A549 (cell line): ENCODE measurements at regions not wholly inside any gene's neighbourhood (a gene's known extent, or its start where the extent isn't known, plus 50 kb on each side); places are given as distances from the start of the nearest gene placed in this dataset.

Source experiments
- ATAC-seq, 2 experiments: fragments of 200-7000 bp in 1 of 2; fragments of >200 bp in 1 of 2; cut with Nextera tagmentation in 1 of 2; cut with Tn5 transposase in 1 of 2; 3 replicates each; pipeline versions ENCODE4 v1.8.0 to v1.9.1; 2018 to 2020; ENCODE audit warnings: mild to moderate bottlenecking in 1 of 2, moderate library complexity in 1 of 2
- CTCF ChIA-PET: fragments of 300-600 bp; sonication (Branson Sonifier 250); formaldehyde crosslinking; extraction: SDS; loops from one replicate; lab custom pipeline; 2021; ENCODE audit warnings: antibody characterized with exemption, inconsistent platforms; lab: Yijun Ruan, JAX
- POLR2A ChIA-PET: fragments of 350-600 bp; formaldehyde crosslinking; extraction: SDS; loops from one replicate; lab custom pipeline; 2021; ENCODE audit warnings: antibody characterized with exemption, inconsistent platforms; lab: Yijun Ruan, JAX
- DNase-seq, 2 experiments: peaks; one replicate each; pipeline versions ENCODE4 v3.0.0 to v3.0.0-alpha.2; 2011 to 2016; ENCODE audit warnings: low read depth in 1 of 2, low spot score in 1 of 2
- FAIRE-seq: peaks from 2 replicates; lab custom pipeline; 2011; peaks lifted over from hg19 to GRCh38; lab: Jason Lieb, UNC
- H3K27ac ChIP-seq, 2 experiments: fragments of >200 bp; sonication (Bioruptor Twin); formaldehyde crosslinking; 3 replicates each; pipeline ENCODE4 v1.5.1; 2016 to 2017
- H3K4me1 ChIP-seq: fragments of >200 bp; sonication (Bioruptor Twin); formaldehyde crosslinking; 3 replicates; pipeline ENCODE4 v1.6.1; 2016
- H3K4me2 ChIP-seq: fragments of >200 bp; sonication (Bioruptor Twin); formaldehyde crosslinking; 3 replicates; pipeline ENCODE4 v1.6.1; 2016
- H3K4me3 ChIP-seq: fragments of >200 bp; sonication (Bioruptor Twin); formaldehyde crosslinking; 3 replicates; pipeline ENCODE4 v1.5.1; 2016
- H3K9me3 ChIP-seq: fragments of >200 bp; sonication (Bioruptor Twin); formaldehyde crosslinking; 3 replicates; pipeline ENCODE4 v1.6.1; 2016
- BCL3 ChIP-seq: fragments of >200 bp; sonication (Bioruptor Twin); formaldehyde crosslinking; IDR thresholded peaks from 3 replicates; pipeline ENCODE4 v1.6.1; 2016
- BHLHE40 ChIP-seq: IDR thresholded peaks from 2 replicates; pipeline ENCODE4 v1.6.1; 2012; ENCODE audit warnings: low read depth, low read length, inconsistent platforms
- CTCF ChIP-seq: fragments of >200 bp; sonication (Bioruptor Twin); formaldehyde crosslinking; IDR thresholded peaks from 3 replicates; pipeline ENCODE4 v1.5.1; 2016
- EHF ChIP-seq: fragments of 250-450 bp; sonication (Bioruptor Pico); IDR thresholded peaks from 2 replicates; pipeline ENCODE4 v1.5.0; 2020; ENCODE audit warnings: mild to moderate bottlenecking
- ESRRA ChIP-seq: fragments of 150-350 bp; IDR thresholded peaks from 2 replicates; pipeline ENCODE4 v1.6.1; 2014; ENCODE audit warnings: mild to moderate bottlenecking, low read length, borderline replicate concordance
- FOSL2 ChIP-seq, 2 experiments: fragments of 450-650 bp in 1 of 2; fragments of >200 bp in 1 of 2; sonication (Bioruptor Twin) in 1 of 2; formaldehyde crosslinking; IDR thresholded peaks; 2 replicates each; pipeline versions ENCODE4 v1.5.0 to v1.6.1; 2016 to 2020; ENCODE audit warnings: mild to moderate bottlenecking in 1 of 2, moderate library complexity in 1 of 2
- HES2 ChIP-seq: fragments of >200 bp; sonication (Bioruptor Twin); formaldehyde crosslinking; IDR thresholded peaks from 2 replicates; pipeline ENCODE4 v1.6.1; 2016
- HOXA7 ChIP-seq: fragments of 250-450 bp; sonication (Bioruptor Pico); IDR thresholded peaks from 2 replicates; pipeline ENCODE4 v1.5.0; 2020; ENCODE audit warnings: mild to moderate bottlenecking, moderate library complexity
- KDM1A ChIP-seq: fragments of 200-600 bp; sonication (generic); IDR thresholded peaks from 2 replicates; pipeline ENCODE4 v1.6.1; 2016; ENCODE audit warnings: low read depth, mild to moderate bottlenecking
- KDM5A ChIP-seq: fragments of 200-600 bp; sonication (generic); IDR thresholded peaks from 2 replicates; pipeline ENCODE4 v1.6.1; 2016; ENCODE audit warnings: antibody characterized with exemption, mild to moderate bottlenecking
- MAX ChIP-seq: IDR thresholded peaks from 2 replicates; pipeline ENCODE4 v1.6.1; 2012
- NFE2L2 ChIP-seq: fragments of 150-350 bp; conservative IDR thresholded peaks from 2 replicates; pipeline ENCODE4 v1.6.1; 2014; ENCODE audit warnings: low read length
- NR3C1 ChIP-seq: fragments of >200 bp; sonication (Bioruptor Twin); formaldehyde crosslinking; IDR thresholded peaks from 3 replicates; pipeline ENCODE4 v1.6.1; 2017
- RCOR1 ChIP-seq: fragments of 150-350 bp; IDR thresholded peaks from 2 replicates; pipeline ENCODE4 v1.6.1; 2014; ENCODE audit warnings: antibody characterized with exemption, low read length, low read depth
- RFX5 ChIP-seq: fragments of 450-650 bp; IDR thresholded peaks from 2 replicates; pipeline ENCODE4 v1.7.1; 2014; ENCODE audit warnings: antibody characterized with exemption, mild to moderate bottlenecking, moderate library complexity
- USF2 ChIP-seq: fragments of 450-650 bp; IDR thresholded peaks from 2 replicates; pipeline ENCODE4 v1.6.1; 2014; ENCODE audit warnings: antibody characterized with exemption
- ZFP36 ChIP-seq: fragments of 450-650 bp; IDR thresholded peaks from 2 replicates; pipeline ENCODE4 v1.6.1; 2014; ENCODE audit warnings: borderline replicate concordance; ENCODE audit not compliant: partially characterized antibody
- ZNF302 ChIP-seq: fragments of 250-450 bp; sonication (Bioruptor Pico); IDR thresholded peaks from 2 replicates; pipeline ENCODE4 v1.9.0; 2021; ENCODE audit warnings: inconsistent platforms, mild to moderate bottlenecking, moderate library complexity
- WGBS: methylation state at CpG from one replicate; pipeline ENCODE4 v1.1.6; 2017; ENCODE audit errors: missing lambda C conversion rate; 5-methylcytosine and 5-hydroxymethylcytosine counted together
- TF ChIP-seq, protein P1 (sequence below): IDR thresholded peaks from 2 replicates; pipeline ENCODE4 v1.6.1; 2012
- TF ChIP-seq, protein P2 (sequence below): fragments of 250-450 bp; sonication (Bioruptor Pico); IDR thresholded peaks from 2 replicates; pipeline ENCODE4 v1.5.0; 2020; ENCODE audit warnings: low read depth, mild to moderate bottlenecking, moderate library complexity
- TF ChIP-seq, protein P3 (sequence below): fragments of 250-450 bp; sonication (Bioruptor Pico); IDR thresholded peaks from 2 replicates; pipeline ENCODE4 v1.5.0; 2021; ENCODE audit warnings: mild to moderate bottlenecking, moderate library complexity, borderline replicate concordance

GRCh38 chr14:101069228-101069549 lies 165.7 kb upstream of the RTL1 start:
- Histone ChIP-seq H3K9me3 (no peaks in the 10 kb centered on the region), H3K4me1 (peaks cover 23% of the 10 kb centered on the region), H3K27ac (peak overlapping the region in 1 of 2 experiments; percentile 22; a peak in 1 of 6 replicates), H3K4me2 (no peak overlapping the region), H3K4me3 (no peak overlapping the region)
- DNase-seq (no peak), ATAC-seq (no peak), FAIRE-seq (no peak)
- POLR2A ChIA-PET: no interaction called here
- CTCF ChIA-PET: interaction anchor here (1.0 to 1.9 kb wide), 4 partner anchors 11 to 167 kb away, joined by 3 to 8 read pairs (median 4); no protein-coding TSS in a partner anchor
- TF ChIP-seq KDM5A (no peak), MAX (no peak), KDM1A (no peak), ZFP36 (no peak), NR3C1 (no peak), BCL3 (no peak), HOXA7 (CRISPR knock-in tag) (no peak), HES2 (no peak), EHF (CRISPR knock-in tag) (no peak), BHLHE40 (no peak), FOSL2 (IDR thresholded peaks at IDR 0.05) (no peak), FOSL2 (CRISPR knock-in tag; IDR thresholded peaks at IDR 0.05) (no peak), NFE2L2 (no peak), RCOR1 (no peak), RFX5 (no peak), USF2 (no peak)
- TF ChIP-seq, protein P1, sequence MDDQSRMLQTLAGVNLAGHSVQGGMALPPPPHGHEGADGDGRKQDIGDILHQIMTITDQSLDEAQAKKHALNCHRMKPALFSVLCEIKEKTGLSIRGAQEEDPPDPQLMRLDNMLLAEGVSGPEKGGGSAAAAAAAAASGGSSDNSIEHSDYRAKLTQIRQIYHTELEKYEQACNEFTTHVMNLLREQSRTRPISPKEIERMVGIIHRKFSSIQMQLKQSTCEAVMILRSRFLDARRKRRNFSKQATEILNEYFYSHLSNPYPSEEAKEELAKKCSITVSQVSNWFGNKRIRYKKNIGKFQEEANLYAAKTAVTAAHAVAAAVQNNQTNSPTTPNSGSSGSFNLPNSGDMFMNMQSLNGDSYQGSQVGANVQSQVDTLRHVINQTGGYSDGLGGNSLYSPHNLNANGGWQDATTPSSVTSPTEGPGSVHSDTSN: no peak
- TF ChIP-seq, protein P2, sequence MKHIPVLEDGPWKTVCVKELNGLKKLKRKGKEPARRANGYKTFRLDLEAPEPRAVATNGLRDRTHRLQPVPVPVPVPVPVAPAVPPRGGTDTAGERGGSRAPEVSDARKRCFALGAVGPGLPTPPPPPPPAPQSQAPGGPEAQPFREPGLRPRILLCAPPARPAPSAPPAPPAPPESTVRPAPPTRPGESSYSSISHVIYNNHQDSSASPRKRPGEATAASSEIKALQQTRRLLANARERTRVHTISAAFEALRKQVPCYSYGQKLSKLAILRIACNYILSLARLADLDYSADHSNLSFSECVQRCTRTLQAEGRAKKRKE: no peak
- TF ChIP-seq, protein P3, sequence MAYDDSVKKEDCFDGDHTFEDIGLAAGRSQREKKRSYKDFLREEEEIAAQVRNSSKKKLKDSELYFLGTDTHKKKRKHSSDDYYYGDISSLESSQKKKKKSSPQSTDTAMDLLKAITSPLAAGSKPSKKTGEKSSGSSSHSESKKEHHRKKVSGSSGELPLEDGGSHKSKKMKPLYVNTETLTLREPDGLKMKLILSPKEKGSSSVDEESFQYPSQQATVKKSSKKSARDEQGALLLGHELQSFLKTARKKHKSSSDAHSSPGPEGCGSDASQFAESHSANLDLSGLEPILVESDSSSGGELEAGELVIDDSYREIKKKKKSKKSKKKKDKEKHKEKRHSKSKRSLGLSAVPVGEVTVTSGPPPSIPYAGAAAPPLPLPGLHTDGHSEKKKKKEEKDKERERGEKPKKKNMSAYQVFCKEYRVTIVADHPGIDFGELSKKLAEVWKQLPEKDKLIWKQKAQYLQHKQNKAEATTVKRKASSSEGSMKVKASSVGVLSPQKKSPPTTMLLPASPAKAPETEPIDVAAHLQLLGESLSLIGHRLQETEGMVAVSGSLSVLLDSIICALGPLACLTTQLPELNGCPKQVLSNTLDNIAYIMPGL (CRISPR knock-in tag): no peak
- 82% methylated on average over 8 of the region's 8 CpGs for WGBS

DNA sequence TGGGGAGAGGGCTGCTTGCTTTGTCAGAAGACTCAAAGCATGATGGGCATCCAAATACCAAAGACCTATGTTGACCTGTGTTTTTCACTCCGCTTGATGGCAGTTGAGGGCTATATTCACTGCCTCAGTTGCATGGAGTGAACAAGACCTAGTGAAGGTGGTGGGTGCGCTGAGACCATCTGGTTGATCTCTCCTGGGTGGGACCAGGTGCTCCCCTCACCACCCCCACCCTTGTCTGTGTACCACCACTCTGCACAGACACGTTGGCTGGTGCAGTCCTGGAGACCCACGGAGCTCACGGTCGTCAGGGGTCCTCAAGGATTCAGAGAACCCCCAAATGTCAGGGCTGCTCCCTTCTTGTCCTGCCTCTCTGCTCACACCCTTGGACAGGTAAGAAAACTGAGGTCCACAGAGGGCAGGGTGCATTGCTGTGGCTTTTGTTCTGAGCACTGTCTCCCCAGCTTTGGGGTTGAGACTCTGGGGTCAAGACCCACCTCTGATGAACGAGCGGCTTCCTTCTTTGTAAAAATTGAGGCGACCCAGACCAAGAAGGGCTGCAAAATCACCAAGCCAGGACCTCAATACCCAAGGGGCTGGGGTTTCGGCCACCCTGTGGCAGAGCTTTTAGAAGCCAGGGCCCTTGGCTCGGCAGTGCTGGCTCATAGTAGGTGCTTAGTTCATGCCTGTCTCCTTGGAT lies 166.3 kb upstream of the RTL1 start:
- 90% methylated on average over 10 of the region's 11 CpGs for WGBS
- ATAC-seq: no peak
- H3K4me1 ChIP-seq: peaks cover 29% of the 10 kb centered on the region
- DNase-seq: no peak
- no peak for TF ChIP-seq CTCF
- TF ChIP-seq ESRRA: no peak
- no peak for TF ChIP-seq ZNF302 (CRISPR knock-in tag)
- TF ChIP-seq, protein P1: no peak
- peak overlapping the region; percentile 92; a peak in 3 of 6 replicates for H3K27ac ChIP-seq
- no peak overlapping the region for H3K4me3 ChIP-seq
- no peak overlapping the region for H3K4me2 ChIP-seq
- CTCF ChIA-PET: interaction anchor here (0.9 to 1.9 kb wide), 5 partner anchors 12 to 168 kb away, joined by 3 to 8 read pairs (median 3); no protein-coding TSS in a partner anchor
- POLR2A ChIA-PET: no interaction called here
- H3K9me3 ChIP-seq: no peaks in the 10 kb centered on the region
- FAIRE-seq: no peak
